Tibial artery (tissue), 4 donors: ENCODE measurements at regions not wholly inside any gene's neighbourhood (a gene's known extent, or its start where the extent isn't known, plus 50 kb on each side); places are given as distances from the start of the nearest gene placed in this dataset.

Experiments used
- DNase-seq, 2 donors: peaks; one replicate each; pipeline ENCODE4 v3.0.0-alpha.2; 2019
- H3K27ac ChIP-seq, 2 donors: fragments of 200-600 bp; sonication (generic) in 1 of 2; 1 replicate in 1 of 2; 2 replicates in 1 of 2; pipeline ENCODE4 v1.5.1; 2018 to 2019; ENCODE audit warnings: mild to moderate bottlenecking in 1 of 2
- H3K27me3 ChIP-seq, 2 donors: fragments of 200-600 bp; sonication (generic) in 1 of 2; one replicate each; pipeline versions ENCODE4 v1.5.1 to v1.6.0; 2016 to 2019
- H3K36me3 ChIP-seq, 3 donors: fragments of 200-600 bp; sonication (generic) in 2 of 3; one replicate each; pipeline ENCODE4 v1.5.1; 2016 to 2019; ENCODE audit warnings: mild to moderate bottlenecking in 2 of 3
- H3K4me1 ChIP-seq, 4 donors: fragments of 200-600 bp; sonication (generic) in 2 of 4; 1 replicate in 3 of 4; 2 replicates in 1 of 4; pipeline ENCODE4 v1.5.1; 2016 to 2019
- H3K4me3 ChIP-seq, 2 donors: fragments of 200-600 bp; sonication (generic) in 1 of 2; 1 replicate in 1 of 2; 2 replicates in 1 of 2; pipeline ENCODE4 v1.5.1; 2018 to 2019; ENCODE audit warnings: mild to moderate bottlenecking in 2 of 2
- H3K9me3 ChIP-seq, 3 donors: fragments of 200-600 bp; sonication (generic) in 1 of 3; one replicate each; pipeline ENCODE4 v1.5.1; 2016 to 2019
- CTCF ChIP-seq, 2 experiments: fragments of 200-600 bp in 1 of 2; fragments of 450-650 bp in 1 of 2; IDR thresholded peaks; one replicate each; pipeline ENCODE4 v1.5.1; 2017 to 2019; ENCODE audit warnings: antibody characterized with exemption in 2 of 2, mild to moderate bottlenecking in 1 of 2, moderate library complexity in 1 of 2
- intact Hi-C: fragments of 100-400 bp; cut with DNase I; formaldehyde crosslinking; loops from one replicate; pipeline ENCODE4 v1.15.0; 2023; ENCODE audit warnings: low total_unique reads

- Histone ChIP-seq H3K27ac (no peak overlapping the region), H3K4me3 (no peak overlapping the region), H3K27me3 (no peaks in the 10 kb centered on the region), H3K9me3 (no peaks in the 10 kb centered on the region), H3K36me3 (no peaks in the 10 kb centered on the region), H3K4me1 (no peaks in the 10 kb centered on the region)
- intact Hi-C loops = no loop called here
- no peak for DNase-seq
- TF ChIP-seq CTCF (IDR thresholded peaks at IDR 0.05) = no peak
Observed at GRCh38 chr2:136359121-136359965, 241.4 kb upstream of the CXCR4 start.

GRCh38 chr2:136358576-136358975 is 240.6 kb upstream of the CXCR4 start:
- H3K9me3 ChIP-seq = no peaks in the 10 kb centered on the region
- no peak for DNase-seq
- no peaks in the 10 kb centered on the region for H3K4me1 ChIP-seq
- no peaks in the 10 kb centered on the region for H3K27me3 ChIP-seq
- H3K4me3 ChIP-seq = no peak overlapping the region
- H3K36me3 ChIP-seq = no peaks in the 10 kb centered on the region
- no peak overlapping the region for H3K27ac ChIP-seq
- TF ChIP-seq CTCF (IDR thresholded peaks at IDR 0.05) = no peak
- intact Hi-C loops = no loop called here

- DNase-seq = no peak
- Histone ChIP-seq H3K27me3 (no peaks in the 10 kb centered on the region), H3K4me1 (no peaks in the 10 kb centered on the region), H3K27ac (no peak overlapping the region), H3K36me3 (no peaks in the 10 kb centered on the region), H3K9me3 (no peaks in the 10 kb centered on the region), H3K4me3 (no peak overlapping the region)
- no peak for TF ChIP-seq CTCF (IDR thresholded peaks at IDR 0.05)
- intact Hi-C loops = no loop called here
Observed at GRCh38 chr2:136357007-136357380, 239.0 kb upstream of the CXCR4 start.

GRCh38 chr2:136356125-136357006 is 238.4 kb upstream of the CXCR4 start:
- Histone ChIP-seq H3K36me3 (no peaks in the 10 kb centered on the region), H3K4me3 (no peak overlapping the region), H3K4me1 (no peaks in the 10 kb centered on the region), H3K27ac (no peak overlapping the region), H3K9me3 (no peaks in the 10 kb centered on the region), H3K27me3 (no peaks in the 10 kb centered on the region)
- DNase-seq = no peak
- intact Hi-C loops = no loop called here
- TF ChIP-seq CTCF (IDR thresholded peaks at IDR 0.05) = no peak

- intact Hi-C loops = no loop called here
- H3K27ac ChIP-seq = no peak overlapping the region
- H3K4me3 ChIP-seq = no peak overlapping the region
- no peaks in the 10 kb centered on the region for H3K4me1 ChIP-seq
- no peak for TF ChIP-seq CTCF (IDR thresholded peaks at IDR 0.05)
- H3K36me3 ChIP-seq = no peaks in the 10 kb centered on the region
- DNase-seq = no peak
- no peaks in the 10 kb centered on the region for H3K9me3 ChIP-seq
- H3K27me3 ChIP-seq = no peaks in the 10 kb centered on the region
Observed at GRCh38 chr2:136351684-136352083, 233.7 kb upstream of the CXCR4 start.
